ENCODE measurements at regions not wholly inside any gene's neighbourhood (a gene's known extent, or its start where the extent isn't known, plus 50 kb on each side); places are given as distances from the start of the nearest gene placed in this dataset.

GRCh38 chr1:175817445-175817844 is 74.0 kb upstream of the TNR start:
- Mint-ChIP-seq H3K9me3 (ENCODE audit: unreplicated experiment) (peaks cover 5% of the 10 kb centered on the region), H3K36me3 (ENCODE audit: unreplicated experiment) (no peaks in the 10 kb centered on the region), H3K27ac (ENCODE audit: unreplicated experiment) (no peak overlapping the region), H3K4me3 (ENCODE audit: unreplicated experiment) (no peak overlapping the region), H3K27me3 (ENCODE audit: unreplicated experiment) (peaks cover 6% of the 10 kb centered on the region), H3K4me1 (ENCODE audit: unreplicated experiment) (no peaks in the 10 kb centered on the region)
- TF ChIP-seq CTCF (IDR thresholded peaks at IDR 0.05) = no peak
- no peak for DNase-seq (ENCODE audit: extremely low spot score, unreplicated experiment)

- H3K27me3 Mint-ChIP-seq (ENCODE audit: unreplicated experiment) = peaks cover 6% of the 10 kb centered on the region
- H3K27ac Mint-ChIP-seq (ENCODE audit: unreplicated experiment) = no peak overlapping the region
- no peak for DNase-seq (ENCODE audit: extremely low spot score, unreplicated experiment)
- no peaks in the 10 kb centered on the region for H3K36me3 Mint-ChIP-seq (ENCODE audit: unreplicated experiment)
- no peak for TF ChIP-seq CTCF (IDR thresholded peaks at IDR 0.05)
- peaks cover 5% of the 10 kb centered on the region for H3K9me3 Mint-ChIP-seq (ENCODE audit: unreplicated experiment)
- H3K4me3 Mint-ChIP-seq (ENCODE audit: unreplicated experiment) = no peak overlapping the region
- no peaks in the 10 kb centered on the region for H3K4me1 Mint-ChIP-seq (ENCODE audit: unreplicated experiment)
These were observed 71.5 kb upstream of the TNR start for GRCh38 chr1:175814885-175815284.

DNA sequence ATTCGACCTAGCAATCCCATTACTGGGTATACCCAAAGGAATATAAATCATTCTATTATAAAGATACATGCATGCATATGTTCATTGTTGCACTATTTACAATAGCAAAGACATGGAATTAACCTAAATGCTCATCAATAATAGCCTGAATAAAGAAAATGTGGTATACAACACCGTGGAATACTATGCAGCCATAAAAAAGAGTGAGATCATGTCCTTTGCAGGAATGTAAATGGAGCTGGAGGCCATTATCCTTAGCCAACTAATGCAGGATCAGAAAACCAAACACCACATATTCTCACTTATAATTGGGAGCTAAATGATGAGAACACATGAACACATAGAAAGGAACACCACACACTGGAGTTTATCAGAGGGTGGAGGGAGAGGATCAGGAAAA is 69.5 kb upstream of the TNR start:
- TF ChIP-seq CTCF (IDR thresholded peaks at IDR 0.05) = no peak
- no peak for DNase-seq (ENCODE audit: extremely low spot score, unreplicated experiment)
- H3K27me3 Mint-ChIP-seq (ENCODE audit: unreplicated experiment) = no peaks in the 10 kb centered on the region
- H3K4me3 Mint-ChIP-seq (ENCODE audit: unreplicated experiment) = no peak overlapping the region
- H3K36me3 Mint-ChIP-seq (ENCODE audit: unreplicated experiment) = no peaks in the 10 kb centered on the region
- no peaks in the 10 kb centered on the region for H3K9me3 Mint-ChIP-seq (ENCODE audit: unreplicated experiment)
- H3K27ac Mint-ChIP-seq (ENCODE audit: unreplicated experiment) = no peak overlapping the region
- no peaks in the 10 kb centered on the region for H3K4me1 Mint-ChIP-seq (ENCODE audit: unreplicated experiment)

DNA sequence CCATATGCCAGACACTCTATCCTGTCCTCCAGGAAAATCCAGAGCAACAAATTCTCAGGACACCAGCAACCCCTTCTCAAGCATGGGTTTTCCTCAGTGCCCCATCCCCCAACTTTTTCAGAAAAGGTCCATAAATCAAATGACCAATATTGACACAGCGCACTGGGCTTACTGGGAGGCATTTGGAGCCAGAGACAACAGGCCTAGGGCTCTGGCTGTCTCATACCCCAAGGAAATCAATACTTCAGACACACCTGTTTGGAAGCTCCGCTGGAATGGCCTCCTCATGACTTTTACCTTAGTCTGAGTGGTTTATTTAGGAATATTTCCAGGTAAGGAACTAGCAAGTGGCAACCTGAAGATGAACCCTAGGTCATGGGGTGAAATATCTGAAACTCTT is 66.9 kb upstream of the TNR start:
- no peak for DNase-seq (ENCODE audit: extremely low spot score, unreplicated experiment)
- Mint-ChIP-seq H3K36me3 (ENCODE audit: unreplicated experiment) (no peaks in the 10 kb centered on the region), H3K4me1 (ENCODE audit: unreplicated experiment) (no peaks in the 10 kb centered on the region), H3K4me3 (ENCODE audit: unreplicated experiment) (no peak overlapping the region), H3K9me3 (ENCODE audit: unreplicated experiment) (no peaks in the 10 kb centered on the region), H3K27me3 (ENCODE audit: unreplicated experiment) (no peaks in the 10 kb centered on the region), H3K27ac (ENCODE audit: unreplicated experiment) (no peak overlapping the region)
- TF ChIP-seq CTCF (IDR thresholded peaks at IDR 0.05) = no peak

DNA sequence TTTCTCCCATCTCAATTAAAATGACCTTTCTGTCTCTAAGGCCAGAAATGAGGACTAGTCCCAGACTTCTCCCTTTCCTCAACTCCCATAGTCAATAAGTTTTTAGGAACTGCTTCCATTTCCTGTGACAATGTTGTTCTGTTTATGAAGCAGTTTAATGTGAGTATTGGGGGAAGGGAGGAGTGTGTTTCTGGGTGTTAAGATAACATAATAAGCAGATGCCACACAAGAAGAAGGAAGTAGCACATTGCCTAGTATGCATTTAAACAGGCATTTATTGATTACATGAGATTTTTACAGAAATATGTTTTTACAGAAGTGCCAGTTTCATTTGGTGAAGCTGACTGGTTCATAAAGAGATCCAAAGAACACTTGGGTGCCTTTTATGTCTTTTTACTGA is 65.6 kb upstream of the TNR start:
- Mint-ChIP-seq H3K9me3 (ENCODE audit: unreplicated experiment) (no peaks in the 10 kb centered on the region), H3K36me3 (ENCODE audit: unreplicated experiment) (no peaks in the 10 kb centered on the region), H3K27ac (ENCODE audit: unreplicated experiment) (no peak overlapping the region), H3K4me3 (ENCODE audit: unreplicated experiment) (no peak overlapping the region), H3K27me3 (ENCODE audit: unreplicated experiment) (no peaks in the 10 kb centered on the region), H3K4me1 (ENCODE audit: unreplicated experiment) (no peaks in the 10 kb centered on the region)
- no peak for TF ChIP-seq CTCF (IDR thresholded peaks at IDR 0.05)
- no peak for DNase-seq (ENCODE audit: extremely low spot score, unreplicated experiment)

Data from osteocyte (in vitro differentiated cells).